AG04449 (cell line): ENCODE measurements at regions not wholly inside any gene's neighbourhood (a gene's known extent, or its start where the extent isn't known, plus 50 kb on each side); places are given as distances from the start of the nearest gene placed in this dataset.
"Not testable (repeated sequence)": the region's sequence is repeated elsewhere in the genome, so short reads cannot be mapped to it uniquely, and the experiment has no call there.

ENCODE experiments used
- CTCF ChIA-PET: fragments of 350-600 bp; formaldehyde crosslinking; extraction: SDS; loops from one replicate; lab custom pipeline; 2021; ENCODE audit warnings: antibody characterized with exemption; lab: Yijun Ruan, JAX
- POLR2A ChIA-PET: fragments of 400-600, 350-600 bp; formaldehyde crosslinking; extraction: SDS; loops from one replicate; lab custom pipeline; 2020; ENCODE audit warnings: antibody characterized with exemption, inconsistent platforms; lab: Yijun Ruan, JAX
- DNase-seq: peaks from one replicate; pipeline ENCODE4 v3.0.0-alpha.2; 2010; ENCODE audit warnings: low read depth, low spot score
- H3K4me3 ChIP-seq: 2 replicates; pipeline ENCODE4 v1.5.1; 2011; ENCODE audit warnings: low read depth, mild to moderate bottlenecking, control low read depth, low read length
- CTCF ChIP-seq: IDR thresholded peaks from one replicate; pipeline ENCODE4 v1.5.1; 2011; ENCODE audit warnings: mild to moderate bottlenecking, moderate library complexity, low read length, control low read depth, inconsistent platforms; ENCODE audit not compliant: insufficient read depth; ENCODE audit errors: missing control alignments

- no peak for DNase-seq
- POLR2A ChIA-PET = no interaction called here
- no peak for TF ChIP-seq CTCF
Measured at GRCh38 chr13:53101883-53102282, 73.3 kb downstream of the OLFM4 start.

GRCh38 chr13:53104136-53104535 is 75.5 kb downstream of the OLFM4 start:
- H3K4me3 ChIP-seq = no peak overlapping the region
- CTCF ChIA-PET = no interaction called here
- POLR2A ChIA-PET = no interaction called here
- DNase-seq = no peak
- TF ChIP-seq CTCF = no peak

More at GRCh38 chr13:53101883-53102282, 73.3 kb downstream of the OLFM4 start:
- H3K4me3 ChIP-seq = no peak overlapping the region
- CTCF ChIA-PET = no interaction called here

- no peak for TF ChIP-seq CTCF
- POLR2A ChIA-PET = no interaction called here
Measured at GRCh38 chr13:53105477-53105876, 76.9 kb downstream of the OLFM4 start.

GRCh38 chr13:53105890-53106289 is 77.3 kb downstream of the OLFM4 start:
- ChIA-PET CTCF (no interaction called here), POLR2A (no interaction called here)
- no peak for DNase-seq
- no peak overlapping the region for H3K4me3 ChIP-seq
- TF ChIP-seq CTCF = no peak

More at GRCh38 chr13:53105477-53105876, 76.9 kb downstream of the OLFM4 start:
- no peak overlapping the region for H3K4me3 ChIP-seq
- CTCF ChIA-PET = no interaction called here
- no peak for DNase-seq

- DNase-seq = no peak
- ChIA-PET CTCF (no interaction called here), POLR2A (no interaction called here)
- TF ChIP-seq CTCF = no peak
- no peak overlapping the region for H3K4me3 ChIP-seq
Measured at GRCh38 chr13:53110181-53110580, 81.6 kb downstream of the OLFM4 start.

GRCh38 chr13:53110614-53111013 is 82.0 kb downstream of the OLFM4 start:
- no peak for DNase-seq
- CTCF ChIA-PET = no interaction called here
- no peak for TF ChIP-seq CTCF
- no peak overlapping the region for H3K4me3 ChIP-seq
- POLR2A ChIA-PET = no interaction called here

- no peak for DNase-seq
- POLR2A ChIA-PET = no interaction called here
- H3K4me3 ChIP-seq = no peak overlapping the region
- CTCF ChIA-PET = no interaction called here
- no peak for TF ChIP-seq CTCF
Measured at GRCh38 chr13:53112522-53112921, 83.9 kb downstream of the OLFM4 start.

GRCh38 chr13:53117048-53117447 is 88.4 kb downstream of the OLFM4 start:
- POLR2A ChIA-PET, CTCF ChIA-PET, H3K4me3 ChIP-seq, DNase-seq: not testable (repeated sequence)
